ENCODE measurements at regions not wholly inside any gene's neighbourhood (a gene's known extent, or its start where the extent isn't known, plus 50 kb on each side); places are given as distances from the start of the nearest gene placed in this dataset.

GRCh38 chr11:123301696-123302400 is 106.8 kb upstream of the CLMP start:
- no peak for DNase-seq

GRCh38 chr11:123301013-123301591 is 106.1 kb upstream of the CLMP start:
- DNase-seq = no peak

GRCh38 chr11:123299721-123300120 is 104.7 kb upstream of the CLMP start:
- no peak for DNase-seq

- no peak for DNase-seq
Measured at GRCh38 chr11:123298488-123299447, 103.7 kb upstream of the CLMP start.

- DNase-seq = no peak
Measured at GRCh38 chr11:123292647-123293046, 97.6 kb upstream of the CLMP start.

GRCh38 chr11:123291201-123291869 is 96.3 kb upstream of the CLMP start:
- no peak for DNase-seq

- no peak for DNase-seq
Measured at GRCh38 chr11:123286761-123287160, 91.7 kb upstream of the CLMP start.

- no peak for DNase-seq
Measured at GRCh38 chr11:123286255-123286654, 91.2 kb upstream of the CLMP start.

GRCh38 chr11:123284454-123284853 is 89.4 kb upstream of the CLMP start:
- DNase-seq = no peak

- no peak for DNase-seq
Measured at GRCh38 chr11:123282597-123282996, 87.5 kb upstream of the CLMP start.

- no peak for DNase-seq
Measured at GRCh38 chr11:123273616-123274015, 78.6 kb upstream of the CLMP start.

- no peak for DNase-seq
Measured at GRCh38 chr11:123272565-123272964, 77.5 kb upstream of the CLMP start.

- no peak for DNase-seq
Measured at GRCh38 chr11:123268156-123268555, 73.1 kb upstream of the CLMP start.

GRCh38 chr11:123265951-123266350 is 70.9 kb upstream of the CLMP start:
- DNase-seq = no peak

GRCh38 chr11:123264431-123264780 is 69.4 kb upstream of the CLMP start:
- DNase-seq = no peak

- peak; percentile 62 for DNase-seq
Measured at GRCh38 chr11:123261345-123262106, 66.5 kb upstream of the CLMP start.

- DNase-seq = no peak
Measured at GRCh38 chr11:123260511-123261211, 65.6 kb upstream of the CLMP start.

- DNase-seq = no peak
Measured at GRCh38 chr11:123258877-123259276, 63.8 kb upstream of the CLMP start.

- no peak for DNase-seq
Measured at GRCh38 chr11:123257370-123257769, 62.3 kb upstream of the CLMP start.

- DNase-seq = no peak
Measured at GRCh38 chr11:123255909-123256308, 60.9 kb upstream of the CLMP start.

- DNase-seq = no peak
Measured at GRCh38 chr11:123254357-123254756, 59.3 kb upstream of the CLMP start.

GRCh38 chr11:123253911-123254310 is 58.9 kb upstream of the CLMP start:
- DNase-seq = no peak
